ENCODE measurements at regions not wholly inside any gene's neighbourhood (a gene's known extent, or its start where the extent isn't known, plus 50 kb on each side); places are given as distances from the start of the nearest gene placed in this dataset.

- Histone ChIP-seq H2AFZ (replicated peaks; ENCODE audit: low read length, poor library complexity) (no peak overlapping the region), H3K27me3 (ENCODE audit: control insufficient read depth, insufficient read depth, low read length) (peaks cover 4% of the 10 kb centered on the region; the same call in 1 of the 2 replicates), H3K27ac (ENCODE audit: insufficient read depth, low read length) (no peak overlapping the region), H3K9me3 (ENCODE audit: control insufficient read depth, insufficient read depth, low read length) (peaks cover 2% of the 10 kb centered on the region; the same call in 1 of the 2 replicates), H3K79me1 (ENCODE audit: low read depth in 1 of 2, low read length in 2 of 2) (no peaks in the 10 kb centered on the region), H3K18ac (ENCODE audit: low read depth, low read length) (no peak overlapping the region), H3K9ac (ENCODE audit: low read depth, low read length) (no peak overlapping the region), H2BK15ac (ENCODE audit: low read depth, low read length) (no peak overlapping the region), H3K4me1 (ENCODE audit: control insufficient read depth, insufficient read depth, low read length) (no peaks in the 10 kb centered on the region), H4K20me1 (ENCODE audit: insufficient read depth, low read length) (no peaks in the 10 kb centered on the region), H3K56ac (ENCODE audit: extremely low read depth, insufficient read depth, low read length) (no peak overlapping the region), H4K91ac (ENCODE audit: insufficient read depth, low read depth, low read length) (no peak overlapping the region), H3K23ac (ENCODE audit: low read depth, low read length) (no peak overlapping the region), H2BK20ac (ENCODE audit: low read depth, low read length) (no peak overlapping the region), H3K9me1 (ENCODE audit: insufficient read depth, low read length) (no peaks in the 10 kb centered on the region), H3K14ac (replicated peaks; ENCODE audit: low read depth, low read length) (no peak overlapping the region), H2AK5ac (ENCODE audit: low read depth, low read length) (no peak overlapping the region), H4K8ac (ENCODE audit: low read depth in 2 of 2, low read length in 2 of 2) (no peak overlapping the region), H3K4me2 (ENCODE audit: low read depth, low read length) (no peak overlapping the region), H2AK9ac (replicated peaks; ENCODE audit: low read depth, low read length, poor library complexity) (no peak overlapping the region), H3K4ac (ENCODE audit: low read depth, low read length) (no peak overlapping the region), H2BK120ac (ENCODE audit: low read depth, low read length) (no peak overlapping the region), H2BK5ac (ENCODE audit: low read depth, low read length, poor library complexity, severe bottlenecking) (no peak overlapping the region), H3K4me3 (ENCODE audit: insufficient read depth, low read depth, low read length) (no peak overlapping the region), H3K36me3 (ENCODE audit: control insufficient read depth, insufficient read depth, low read length) (no peaks in the 10 kb centered on the region), H4K5ac (ENCODE audit: low read depth, low read length) (no peak overlapping the region)
- TF ChIP-seq MXI1 (IDR thresholded peaks at IDR 0.05; ENCODE audit: borderline replicate concordance, low read depth, low read length) = no peak
- TF ChIP-seq FOS (IDR thresholded peaks at IDR 0.05; ENCODE audit: low read depth, low read length) = no peak
- TF ChIP-seq BHLHE40 (IDR thresholded peaks at IDR 0.05; ENCODE audit: low read depth, low read length) = no peak
- no peak for TF ChIP-seq ELK1 (IDR thresholded peaks at IDR 0.05; ENCODE audit: borderline replicate concordance, low read depth, low read length)
- no peak for TF ChIP-seq CEBPB (IDR thresholded peaks at IDR 0.05; ENCODE audit: low read depth, low read length)
- no peak for TF ChIP-seq POLR2A (IDR thresholded peaks at IDR 0.05; ENCODE audit: low read depth, low read length)
- TF ChIP-seq CTCF (conservative IDR thresholded peaks at IDR 0.05; ENCODE audit: low read depth, low read length) = no peak
- no peak for TF ChIP-seq NFE2L2 (IDR thresholded peaks at IDR 0.05; ENCODE audit: low read depth, low read length)
- no peak for TF ChIP-seq USF2 (IDR thresholded peaks at IDR 0.05; ENCODE audit: low read depth, low read length)
- no peak for TF ChIP-seq RFX5 (IDR thresholded peaks at IDR 0.05; ENCODE audit: low read depth, low read length)
- TF ChIP-seq MAZ (IDR thresholded peaks at IDR 0.05; ENCODE audit: borderline replicate concordance, low read depth, low read length) = no peak
- no peak for TF ChIP-seq RCOR1 (IDR thresholded peaks at IDR 0.05; ENCODE audit: insufficient replicate concordance, low read length)
- intact Hi-C loops (cut with micrococcal nuclease) (loop anchor here (2.0 kb wide), 1 partner anchor 17 kb away; no protein-coding TSS in a partner anchor), dilution Hi-C loops (cut with HindIII; ENCODE audit: low sequenced_read_pairs, unreplicated experiment) (no loop called here), in situ Hi-C loops (cut with MboI; ENCODE audit: low sequenced_read_pairs) (no loop called here)
- WGBS, 2 experiments (ENCODE audit: extremely low coverage in 2 of 2, insufficient read length in 1 of 2) = 0% methylated on average over 1 of the region's 4 CpGs; no CpG with 5 or more reads in 1 of the 2 experiments
- POLR2A ChIA-PET (ENCODE audit: unreplicated experiment) = no interaction called here
- ATAC-seq (ENCODE audit: low read depth) (no peak), DNase-seq (no peak)
- no TSS peak for BruUV-seq (replicated peaks)
- CTCF ChIA-PET = no interaction called here
Observed at GRCh38 chr1:147089457-147089856, 82.8 kb downstream of the PRKAB2 start.

Measured in IMR-90 (cell line).